GM21529 (cell line): ENCODE measurements at regions not wholly inside any gene's neighbourhood (a gene's known extent, or its start where the extent isn't known, plus 50 kb on each side); places are given as distances from the start of the nearest gene placed in this dataset.
A peak's percentile ranks its signal among the peaks of the same experiment; 100 is the strongest.

ENCODE experiments used
- ATAC-seq: cut with Tn5 transposase; IDR thresholded peaks from one replicate; pipeline ENCODE4 v1.9.1; 2021; ENCODE audit not compliant: unreplicated experiment

GRCh38 chr1:211206981-211207380 is 52.2 kb upstream of the RCOR3 start:
- ATAC-seq = no peak

GRCh38 chr1:211200311-211200710 is 58.9 kb upstream of the RCOR3 start:
- no peak for ATAC-seq

- no peak for ATAC-seq
These were observed 60.3 kb upstream of the RCOR3 start for GRCh38 chr1:211198880-211199279.

- no peak for ATAC-seq
These were observed 61.1 kb upstream of the RCOR3 start for GRCh38 chr1:211198111-211198510.

- no peak for ATAC-seq
These were observed 62.3 kb upstream of the RCOR3 start for GRCh38 chr1:211196880-211197279.

GRCh38 chr1:211194826-211195225 is 60.9 kb upstream of the KCNH1 start:
- no peak for ATAC-seq

- no peak for ATAC-seq
These were observed 58.3 kb upstream of the KCNH1 start for GRCh38 chr1:211192227-211192626.

GRCh38 chr1:211188721-211189120 is 54.8 kb upstream of the KCNH1 start:
- peak; percentile 45 for ATAC-seq

- no peak for ATAC-seq
These were observed 49.9 kb upstream of the KCNH1 start for GRCh38 chr1:211183747-211184313.
